ENCODE measurements at regions not wholly inside any gene's neighbourhood (a gene's known extent, or its start where the extent isn't known, plus 50 kb on each side); places are given as distances from the start of the nearest gene placed in this dataset.

DNA sequence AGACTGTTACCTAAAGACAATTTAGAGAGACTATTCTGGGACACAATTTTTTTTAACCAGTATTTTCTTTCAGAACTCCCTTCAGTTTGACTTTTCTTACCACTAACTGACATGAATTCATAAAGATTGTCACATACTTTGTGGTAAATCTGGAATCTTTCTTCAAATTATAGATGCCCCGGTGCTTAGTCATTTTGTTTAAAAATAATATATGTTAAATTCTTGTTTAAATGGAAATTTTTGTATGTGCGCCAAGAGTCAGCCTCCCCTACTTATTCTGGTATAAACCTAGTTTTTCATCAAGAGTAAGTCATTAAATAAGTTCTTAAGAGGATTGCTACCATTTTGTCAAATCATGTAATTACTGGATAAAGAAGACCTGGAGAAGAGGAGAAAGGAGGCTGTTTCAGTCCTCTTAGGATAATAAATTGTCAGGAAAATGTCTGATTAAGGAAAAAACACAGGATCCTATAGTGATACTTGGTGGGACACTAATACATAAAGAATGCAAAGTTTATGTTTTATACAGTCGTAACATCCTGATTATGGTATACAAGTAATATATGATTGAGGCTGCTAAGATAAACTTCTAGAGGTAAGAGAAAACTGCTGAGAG, 424.4 kb downstream of the PMP22 start:
- Mint-ChIP-seq H3K27ac (ENCODE audit: unreplicated experiment) (peak overlapping the region; percentile 89), H3K36me3 (ENCODE audit: unreplicated experiment) (no peaks in the 10 kb centered on the region)

DNA sequence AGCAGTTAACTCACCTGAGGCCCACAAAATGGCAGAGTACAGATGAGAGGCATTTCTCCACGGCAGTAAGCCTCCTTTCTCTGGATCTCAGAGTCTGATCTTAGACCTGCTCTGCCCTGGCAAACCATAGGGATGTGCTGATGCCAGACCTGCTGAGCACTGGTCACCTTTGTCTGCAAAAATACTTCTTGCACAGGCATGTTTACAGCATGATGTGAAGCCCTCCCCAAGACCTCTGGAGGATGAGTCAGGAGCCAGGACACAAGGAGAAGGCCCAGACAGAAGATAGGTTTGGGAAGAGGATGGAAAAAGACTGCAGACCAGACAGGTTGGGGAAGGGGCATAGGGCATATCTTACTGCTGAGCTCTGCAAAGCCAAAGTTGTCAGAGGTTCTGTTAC, 426.6 kb downstream of the PMP22 start:
- no peak for DNase-seq (ENCODE audit: extremely low spot score, unreplicated experiment)
- H3K9me3 Mint-ChIP-seq (ENCODE audit: unreplicated experiment): no peaks in the 10 kb centered on the region
- no peaks in the 10 kb centered on the region for H3K27me3 Mint-ChIP-seq (ENCODE audit: unreplicated experiment)
- no peak overlapping the region for H3K27ac Mint-ChIP-seq (ENCODE audit: unreplicated experiment)
- peaks cover 2% of the 10 kb centered on the region for H3K36me3 Mint-ChIP-seq (ENCODE audit: unreplicated experiment)
- peaks cover 43% of the 10 kb centered on the region for H3K4me1 Mint-ChIP-seq (ENCODE audit: unreplicated experiment)
- TF ChIP-seq, protein P1, sequence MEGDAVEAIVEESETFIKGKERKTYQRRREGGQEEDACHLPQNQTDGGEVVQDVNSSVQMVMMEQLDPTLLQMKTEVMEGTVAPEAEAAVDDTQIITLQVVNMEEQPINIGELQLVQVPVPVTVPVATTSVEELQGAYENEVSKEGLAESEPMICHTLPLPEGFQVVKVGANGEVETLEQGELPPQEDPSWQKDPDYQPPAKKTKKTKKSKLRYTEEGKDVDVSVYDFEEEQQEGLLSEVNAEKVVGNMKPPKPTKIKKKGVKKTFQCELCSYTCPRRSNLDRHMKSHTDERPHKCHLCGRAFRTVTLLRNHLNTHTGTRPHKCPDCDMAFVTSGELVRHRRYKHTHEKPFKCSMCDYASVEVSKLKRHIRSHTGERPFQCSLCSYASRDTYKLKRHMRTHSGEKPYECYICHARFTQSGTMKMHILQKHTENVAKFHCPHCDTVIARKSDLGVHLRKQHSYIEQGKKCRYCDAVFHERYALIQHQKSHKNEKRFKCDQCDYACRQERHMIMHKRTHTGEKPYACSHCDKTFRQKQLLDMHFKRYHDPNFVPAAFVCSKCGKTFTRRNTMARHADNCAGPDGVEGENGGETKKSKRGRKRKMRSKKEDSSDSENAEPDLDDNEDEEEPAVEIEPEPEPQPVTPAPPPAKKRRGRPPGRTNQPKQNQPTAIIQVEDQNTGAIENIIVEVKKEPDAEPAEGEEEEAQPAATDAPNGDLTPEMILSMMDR (IDR thresholded peaks at IDR 0.05): no peak
- no peak overlapping the region for H3K4me3 Mint-ChIP-seq (ENCODE audit: unreplicated experiment)

More for the DNA sequence above, 424.4 kb downstream of the PMP22 start:
- Mint-ChIP-seq H3K4me3 (ENCODE audit: unreplicated experiment) (no peak overlapping the region), H3K4me1 (ENCODE audit: unreplicated experiment) (peaks cover 54% of the 10 kb centered on the region), H3K9me3 (ENCODE audit: unreplicated experiment) (peaks cover 4% of the 10 kb centered on the region), H3K27me3 (ENCODE audit: unreplicated experiment) (no peaks in the 10 kb centered on the region)
- TF ChIP-seq, protein P1 (IDR thresholded peaks at IDR 0.05): no peak
- DNase-seq (ENCODE audit: extremely low spot score, unreplicated experiment): no peak

DNA sequence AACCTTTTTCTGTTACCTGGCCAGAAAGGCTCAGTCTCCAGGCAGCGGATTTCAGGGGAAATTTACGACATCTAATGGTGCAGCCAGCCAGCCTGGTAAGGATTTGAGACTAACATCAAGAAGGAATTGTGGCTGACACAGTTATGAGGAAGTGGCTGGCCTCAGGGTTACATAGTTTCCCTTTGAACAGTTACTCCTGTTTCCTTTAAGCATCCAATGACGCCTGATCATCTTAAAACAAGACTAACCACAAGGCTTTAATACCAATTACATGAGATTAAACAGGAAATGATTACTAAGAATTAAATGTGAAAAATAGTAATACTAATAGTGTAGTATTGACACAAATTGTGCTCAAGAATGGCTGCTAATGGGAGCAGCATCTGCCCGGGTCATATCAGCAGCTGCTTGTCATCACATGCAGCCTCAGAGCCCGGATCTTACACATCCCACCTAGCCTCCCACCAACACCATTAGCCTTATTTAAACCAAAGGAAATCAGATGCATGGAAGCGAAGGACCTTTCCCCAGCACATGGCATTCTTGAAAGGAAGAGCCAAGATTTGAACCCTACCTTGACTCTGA, 431.8 kb downstream of the PMP22 start:
- Mint-ChIP-seq H3K27me3 (ENCODE audit: unreplicated experiment) (no peaks in the 10 kb centered on the region), H3K27ac (ENCODE audit: unreplicated experiment) (no peak overlapping the region), H3K36me3 (ENCODE audit: unreplicated experiment) (peaks cover 2% of the 10 kb centered on the region), H3K4me3 (ENCODE audit: unreplicated experiment) (no peak overlapping the region), H3K9me3 (ENCODE audit: unreplicated experiment) (no peaks in the 10 kb centered on the region), H3K4me1 (ENCODE audit: unreplicated experiment) (peaks cover 15% of the 10 kb centered on the region)
- DNase-seq (ENCODE audit: extremely low spot score, unreplicated experiment): no peak
- TF ChIP-seq, protein P1 (IDR thresholded peaks at IDR 0.05): no peak

DNA sequence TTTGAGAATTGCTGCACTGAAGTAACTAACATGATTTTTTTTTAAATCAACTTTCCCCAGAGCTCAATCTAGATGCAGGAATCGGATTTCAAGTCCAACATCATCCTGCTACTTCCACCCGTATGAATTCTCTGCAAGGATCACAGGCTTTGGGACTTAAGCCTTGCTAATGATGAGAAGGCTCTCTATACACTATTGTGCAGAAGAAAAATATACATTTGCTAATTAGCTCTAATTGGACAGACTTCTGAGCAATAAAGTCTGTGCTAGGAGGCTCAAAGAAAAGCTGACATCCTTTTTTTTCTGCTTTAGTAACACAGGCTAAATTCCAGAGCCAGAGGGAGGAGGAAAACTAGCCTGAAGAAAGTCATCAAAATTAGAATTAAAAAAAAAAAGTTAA, 433.6 kb downstream of the PMP22 start:
- H3K27me3 Mint-ChIP-seq (ENCODE audit: unreplicated experiment): no peaks in the 10 kb centered on the region
- no peaks in the 10 kb centered on the region for H3K9me3 Mint-ChIP-seq (ENCODE audit: unreplicated experiment)
- H3K4me1 Mint-ChIP-seq (ENCODE audit: unreplicated experiment): peaks cover 17% of the 10 kb centered on the region
- DNase-seq (ENCODE audit: extremely low spot score, unreplicated experiment): no peak
- no peak overlapping the region for H3K4me3 Mint-ChIP-seq (ENCODE audit: unreplicated experiment)
- H3K36me3 Mint-ChIP-seq (ENCODE audit: unreplicated experiment): peaks cover 2% of the 10 kb centered on the region
- H3K27ac Mint-ChIP-seq (ENCODE audit: unreplicated experiment): no peak overlapping the region
- TF ChIP-seq, protein P1 (IDR thresholded peaks at IDR 0.05): no peak

DNA sequence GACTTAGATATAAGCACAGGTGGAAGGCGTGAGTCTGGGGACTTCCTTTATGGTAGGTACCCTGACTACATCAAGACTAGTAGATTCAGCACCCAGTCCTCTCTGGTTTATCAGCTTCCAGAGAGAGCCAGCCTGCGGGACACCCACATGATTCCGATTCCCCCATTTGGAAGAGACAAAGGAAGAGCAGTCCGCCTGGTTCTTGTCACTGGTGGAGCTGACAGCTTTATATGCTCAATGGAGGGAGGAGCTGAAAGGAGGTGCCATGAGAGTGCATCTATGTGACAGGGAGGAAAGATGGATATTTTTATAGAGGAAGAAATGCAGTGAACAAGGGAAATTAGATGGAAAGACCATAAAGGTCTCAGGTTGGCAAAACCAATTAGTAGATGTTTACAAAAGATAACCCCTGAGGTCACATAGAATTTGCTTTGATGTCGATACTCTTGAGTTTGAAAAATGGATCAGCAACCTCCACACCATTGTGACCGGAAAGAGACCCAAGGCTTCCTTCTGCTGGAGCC, 437.7 kb downstream of the PMP22 start:
- H3K27ac Mint-ChIP-seq (ENCODE audit: unreplicated experiment): no peak overlapping the region
- H3K9me3 Mint-ChIP-seq (ENCODE audit: unreplicated experiment): peaks cover 19% of the 10 kb centered on the region
- no peaks in the 10 kb centered on the region for H3K27me3 Mint-ChIP-seq (ENCODE audit: unreplicated experiment)
- peaks cover 10% of the 10 kb centered on the region for H3K4me1 Mint-ChIP-seq (ENCODE audit: unreplicated experiment)
- TF ChIP-seq, protein P1 (IDR thresholded peaks at IDR 0.05): no peak
- peaks cover 9% of the 10 kb centered on the region for H3K36me3 Mint-ChIP-seq (ENCODE audit: unreplicated experiment)
- H3K4me3 Mint-ChIP-seq (ENCODE audit: unreplicated experiment): no peak overlapping the region
- DNase-seq (ENCODE audit: extremely low spot score, unreplicated experiment): no peak

Data from osteocyte (in vitro differentiated cells).